Activated naive CD8-positive, alpha-beta T cell treated with anti-CD3 and anti-CD28 coated beads for 36 hours (primary cell): ENCODE measurements at regions not wholly inside any gene's neighbourhood (a gene's known extent, or its start where the extent isn't known, plus 50 kb on each side); places are given as distances from the start of the nearest gene placed in this dataset.
"Not testable (repeated sequence)": the region's sequence is repeated elsewhere in the genome, so short reads cannot be mapped to it uniquely, and the experiment has no call there.

Source experiments
- DNase-seq: peaks from one replicate; pipeline ENCODE4 v3.0.0; 2021
- H3K27ac Mint-ChIP-seq: one replicate; pipeline ENCODE4 v1.8.0; 2022; ENCODE audit warnings: mild to moderate bottlenecking, moderate library complexity, mixed read lengths
- H3K27me3 Mint-ChIP-seq: one replicate; pipeline ENCODE4 v1.8.0; 2022; ENCODE audit warnings: mild to moderate bottlenecking, mixed read lengths
- H3K36me3 Mint-ChIP-seq: one replicate; pipeline ENCODE4 v1.8.0; 2021; ENCODE audit warnings: mild to moderate bottlenecking, mixed read lengths
- H3K4me1 Mint-ChIP-seq: one replicate; pipeline ENCODE4 v1.8.0; 2021; ENCODE audit warnings: mixed read lengths
- H3K4me3 Mint-ChIP-seq: one replicate; pipeline ENCODE4 v1.8.0; 2022; ENCODE audit warnings: mild to moderate bottlenecking, moderate library complexity, mixed read lengths
- H3K9me3 Mint-ChIP-seq: one replicate; pipeline ENCODE4 v1.8.0; 2022; ENCODE audit warnings: mixed read lengths

DNA sequence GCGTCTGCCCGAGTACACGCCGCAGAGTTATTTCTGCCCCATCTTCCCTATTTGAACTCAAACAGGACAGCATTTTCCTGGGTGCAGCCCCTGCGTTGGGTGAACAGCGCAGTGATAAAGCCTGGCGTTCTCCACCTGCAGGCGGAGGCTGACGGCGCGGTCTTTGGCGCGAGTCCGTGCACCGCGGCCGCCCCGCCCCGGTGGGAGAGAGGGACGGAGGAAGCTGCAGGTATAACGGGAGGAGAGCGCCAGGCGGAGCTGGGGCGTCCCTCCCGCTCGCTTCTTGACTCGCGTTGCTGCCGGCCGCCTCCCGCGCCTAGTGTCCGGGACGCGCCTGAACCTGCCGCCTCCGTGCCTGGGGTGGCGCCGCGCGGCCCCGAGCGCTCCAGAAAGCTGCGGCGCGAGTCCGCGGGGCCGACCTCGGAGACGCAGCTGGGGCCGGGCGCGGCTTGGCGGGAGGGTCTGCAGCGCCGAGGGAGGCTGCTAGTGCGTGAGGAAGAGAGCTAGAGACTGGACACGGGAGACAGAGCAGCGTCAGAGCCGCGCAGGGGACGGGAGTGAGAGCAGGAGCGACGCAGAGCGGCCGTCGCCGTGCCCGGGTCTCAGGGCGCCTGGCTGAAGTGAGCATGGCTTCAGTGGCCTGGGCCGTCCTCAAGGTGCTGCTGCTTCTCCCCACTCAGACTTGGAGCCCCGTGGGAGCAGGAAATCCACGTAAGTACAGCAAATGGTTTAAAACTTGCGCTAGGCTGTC is 140.7 kb downstream of the SPATA31A7 start:
- not testable (repeated sequence) for H3K4me3 Mint-ChIP-seq, H3K9me3 Mint-ChIP-seq, H3K4me1 Mint-ChIP-seq, H3K27me3 Mint-ChIP-seq, H3K36me3 Mint-ChIP-seq, H3K27ac Mint-ChIP-seq
- DNase-seq, result peak; percentile 4

GRCh38 chr9:61356936-61357335 is 167.1 kb downstream of the SPATA31A7 start:
- H3K4me1 Mint-ChIP-seq, H3K4me3 Mint-ChIP-seq, H3K9me3 Mint-ChIP-seq, DNase-seq, H3K27me3 Mint-ChIP-seq, H3K36me3 Mint-ChIP-seq, H3K27ac Mint-ChIP-seq: not testable (repeated sequence)

DNA sequence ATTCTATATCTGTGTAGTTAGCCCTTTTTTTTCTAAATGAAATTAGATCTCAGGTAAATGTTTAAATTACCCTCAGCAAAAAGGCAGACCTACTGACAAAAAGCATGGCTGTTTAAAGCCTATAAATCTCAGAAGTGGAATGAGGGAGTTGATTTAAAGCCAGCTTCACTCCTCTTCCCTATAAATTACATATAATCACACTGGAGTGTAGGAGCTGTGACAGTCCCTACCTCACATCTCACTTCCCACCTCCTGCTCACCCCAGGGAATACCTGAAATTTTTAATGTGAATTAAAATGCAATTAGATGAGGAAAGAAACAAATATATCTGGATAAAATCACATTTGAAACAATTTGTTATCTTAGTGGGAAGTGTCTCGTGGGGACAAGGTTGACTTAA is 184.6 kb downstream of the SPATA31A7 start:
- H3K4me1 Mint-ChIP-seq, H3K27ac Mint-ChIP-seq, H3K36me3 Mint-ChIP-seq, H3K4me3 Mint-ChIP-seq, H3K27me3 Mint-ChIP-seq, H3K9me3 Mint-ChIP-seq, DNase-seq: not testable (repeated sequence)

GRCh38 chr9:61376159-61376558 is 186.3 kb downstream of the SPATA31A7 start:
- not testable (repeated sequence) for H3K4me3 Mint-ChIP-seq, H3K4me1 Mint-ChIP-seq, H3K36me3 Mint-ChIP-seq, H3K27ac Mint-ChIP-seq, H3K9me3 Mint-ChIP-seq, DNase-seq, H3K27me3 Mint-ChIP-seq

- H3K27ac Mint-ChIP-seq, H3K36me3 Mint-ChIP-seq, DNase-seq, H3K9me3 Mint-ChIP-seq, H3K4me3 Mint-ChIP-seq, H3K4me1 Mint-ChIP-seq, H3K27me3 Mint-ChIP-seq: not testable (repeated sequence)
Measured at GRCh38 chr9:61386035-61386815, 196.4 kb downstream of the SPATA31A7 start.

DNA sequence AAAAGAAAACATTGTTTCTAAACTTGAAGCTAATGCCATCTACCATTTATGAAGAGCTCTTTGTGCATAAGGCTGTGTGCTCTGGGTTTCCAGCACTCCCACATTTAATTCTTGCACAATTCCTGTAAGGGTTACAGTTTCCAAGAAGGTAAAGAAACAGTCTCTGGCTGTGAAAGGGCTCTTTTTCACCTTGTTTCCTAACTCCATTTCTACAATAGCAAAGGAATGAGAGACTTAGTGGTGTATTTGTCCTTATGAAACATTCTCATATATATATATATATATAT is 196.9 kb downstream of the SPATA31A7 start:
- H3K4me1 Mint-ChIP-seq, H3K36me3 Mint-ChIP-seq, H3K27me3 Mint-ChIP-seq, H3K27ac Mint-ChIP-seq, H3K9me3 Mint-ChIP-seq, DNase-seq, H3K4me3 Mint-ChIP-seq: not testable (repeated sequence)

- not testable (repeated sequence) for H3K9me3 Mint-ChIP-seq, H3K36me3 Mint-ChIP-seq, H3K4me1 Mint-ChIP-seq
Measured at GRCh38 chr9:61402692-61403091, 212.9 kb downstream of the SPATA31A7 start.

GRCh38 chr9:61411933-61412605 is 222.2 kb downstream of the SPATA31A7 start:
- not testable (repeated sequence) for H3K4me3 Mint-ChIP-seq, H3K36me3 Mint-ChIP-seq, H3K27me3 Mint-ChIP-seq, DNase-seq, H3K27ac Mint-ChIP-seq, H3K9me3 Mint-ChIP-seq, H3K4me1 Mint-ChIP-seq

More at GRCh38 chr9:61402692-61403091, 212.9 kb downstream of the SPATA31A7 start:
- H3K4me3 Mint-ChIP-seq, H3K27ac Mint-ChIP-seq, H3K27me3 Mint-ChIP-seq, DNase-seq: not testable (repeated sequence)

DNA sequence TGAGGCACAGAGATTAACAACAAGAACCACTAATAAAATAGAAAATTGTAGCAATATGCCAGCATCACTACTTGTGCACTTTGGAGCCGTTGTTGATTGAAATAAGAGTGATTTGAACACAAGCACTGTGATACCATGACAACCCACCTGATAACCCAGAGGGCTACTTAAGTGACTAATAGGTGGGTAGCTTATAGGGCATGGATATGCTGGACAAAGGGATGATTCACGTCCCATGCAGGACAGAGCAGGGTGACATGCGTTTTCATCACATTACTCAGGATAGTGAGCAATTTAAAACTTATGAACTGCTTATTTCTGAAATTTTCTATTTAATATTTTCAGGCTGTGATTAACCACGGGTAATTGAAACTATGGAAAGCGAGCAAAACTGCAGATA is 222.9 kb downstream of the SPATA31A7 start:
- DNase-seq, H3K27me3 Mint-ChIP-seq, H3K36me3 Mint-ChIP-seq, H3K27ac Mint-ChIP-seq, H3K9me3 Mint-ChIP-seq, H3K4me1 Mint-ChIP-seq, H3K4me3 Mint-ChIP-seq: not testable (repeated sequence)

DNA sequence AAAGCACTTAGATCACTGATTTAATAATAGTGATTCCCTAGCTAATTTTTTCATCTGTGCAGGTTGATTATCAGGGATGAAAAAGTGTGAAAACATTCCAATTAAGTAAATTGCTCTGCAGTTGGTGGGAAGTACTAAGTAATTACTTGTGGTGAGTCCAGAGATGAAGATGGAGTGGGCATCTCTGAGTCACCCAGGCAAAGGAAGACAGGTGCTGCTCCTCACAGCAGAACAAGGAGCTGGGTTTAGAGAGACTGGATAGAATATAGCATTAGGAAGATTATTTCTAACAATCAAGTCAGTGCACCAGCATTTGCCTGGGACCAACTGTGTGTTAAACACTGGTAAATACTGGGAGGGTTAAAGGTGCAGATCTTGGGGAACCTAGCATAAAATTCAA is 228.3 kb downstream of the SPATA31A7 start:
- not testable (repeated sequence) for H3K27ac Mint-ChIP-seq, H3K27me3 Mint-ChIP-seq

DNA sequence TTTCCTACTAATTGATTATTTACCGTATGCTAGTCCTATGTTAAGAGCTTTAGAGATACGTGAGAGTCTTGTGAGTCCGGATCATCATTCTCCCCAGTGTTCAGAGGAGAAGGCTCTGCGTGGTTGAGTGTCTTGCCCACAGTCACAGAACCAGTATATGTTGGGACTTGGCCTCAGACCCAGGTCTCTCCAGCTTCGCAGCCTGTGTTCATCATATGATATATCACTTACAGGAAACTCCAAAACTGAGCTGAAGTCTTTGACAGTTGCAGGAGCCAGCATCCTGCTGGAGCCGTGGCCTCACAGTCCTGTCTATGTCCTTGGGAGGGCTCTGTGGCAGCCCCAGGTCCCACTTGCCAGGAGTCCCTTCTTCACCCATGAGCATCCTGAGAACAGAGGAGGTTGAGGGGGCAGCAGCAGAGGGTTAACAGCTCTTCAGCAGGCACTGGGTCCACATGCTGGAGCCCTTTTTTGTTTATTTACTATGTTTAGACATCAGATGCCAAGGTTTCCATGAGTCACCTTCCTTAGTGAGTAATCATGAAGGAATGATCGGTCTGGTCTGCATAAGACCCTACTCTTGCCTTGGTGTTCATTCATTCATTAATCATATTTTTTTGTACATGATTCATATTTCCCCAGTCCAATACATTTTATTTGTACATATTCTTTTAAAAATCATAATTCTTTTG is 230.6 kb downstream of the SPATA31A7 start:
- DNase-seq, H3K4me1 Mint-ChIP-seq, H3K4me3 Mint-ChIP-seq, H3K36me3 Mint-ChIP-seq, H3K9me3 Mint-ChIP-seq, H3K27me3 Mint-ChIP-seq, H3K27ac Mint-ChIP-seq: not testable (repeated sequence)

More for the DNA sequence above, 228.3 kb downstream of the SPATA31A7 start:
- DNase-seq, H3K36me3 Mint-ChIP-seq, H3K4me1 Mint-ChIP-seq, H3K9me3 Mint-ChIP-seq, H3K4me3 Mint-ChIP-seq: not testable (repeated sequence)

DNA sequence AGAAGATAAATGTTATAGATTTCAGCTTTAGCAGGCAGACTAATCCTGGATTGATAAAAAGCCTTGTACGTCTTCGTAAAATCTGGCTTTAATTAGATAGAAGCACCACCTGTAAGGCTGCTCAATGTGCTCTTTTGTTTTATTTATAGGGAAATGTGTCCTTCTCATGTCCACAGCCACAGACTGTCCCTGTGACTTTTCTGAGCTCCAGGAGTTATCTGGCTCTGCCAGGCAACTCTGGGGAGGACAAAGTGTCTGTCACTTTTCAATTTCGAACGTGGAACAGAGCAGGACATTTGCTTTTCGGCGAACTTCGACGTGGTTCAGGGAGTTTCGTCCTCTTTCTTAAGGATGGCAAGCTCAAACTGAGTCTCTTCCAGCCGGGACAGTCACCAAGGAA is 257.4 kb downstream of the SPATA31A7 start:
- not testable (repeated sequence) for H3K9me3 Mint-ChIP-seq

DNA sequence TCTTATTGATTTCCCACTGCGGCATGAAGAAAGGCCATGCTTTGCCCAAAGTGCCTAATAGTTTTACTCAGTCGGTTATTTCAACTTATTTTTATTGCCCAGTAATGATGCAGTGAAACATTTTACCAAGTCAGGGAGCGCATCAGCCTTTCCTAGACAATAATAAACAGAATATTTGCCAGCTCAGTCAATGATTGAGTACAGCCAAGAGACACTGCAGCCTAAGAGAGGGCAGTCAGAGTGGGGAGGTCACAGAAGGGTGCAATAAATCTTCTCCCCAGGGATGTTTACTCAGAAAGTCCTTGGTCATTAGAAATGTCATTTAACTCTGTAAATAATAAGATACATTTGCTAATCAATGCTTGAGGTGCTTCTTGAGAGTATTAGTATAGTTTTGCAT is 271.0 kb downstream of the SPATA31A7 start:
- not testable (repeated sequence) for DNase-seq, H3K27ac Mint-ChIP-seq, H3K4me3 Mint-ChIP-seq, H3K36me3 Mint-ChIP-seq, H3K9me3 Mint-ChIP-seq, H3K27me3 Mint-ChIP-seq, H3K4me1 Mint-ChIP-seq

More for the DNA sequence above, 257.4 kb downstream of the SPATA31A7 start:
- not testable (repeated sequence) for H3K4me1 Mint-ChIP-seq, H3K27me3 Mint-ChIP-seq, DNase-seq, H3K27ac Mint-ChIP-seq, H3K36me3 Mint-ChIP-seq, H3K4me3 Mint-ChIP-seq
